Sigmoid colon (tissue), 4 donors: ENCODE measurements at regions not wholly inside any gene's neighbourhood (a gene's known extent, or its start where the extent isn't known, plus 50 kb on each side); places are given as distances from the start of the nearest gene placed in this dataset.

Experiments
- POLR2A ChIP-seq, 2 donors: fragments of 450-650 bp; IDR thresholded peaks; one replicate each; pipeline ENCODE4 v1.6.1; 2016; ENCODE audit warnings: antibody characterized with exemption in 2 of 2, mild to moderate bottlenecking in 2 of 2, moderate library complexity in 2 of 2
- POLR2AphosphoS5 ChIP-seq, 4 donors: sonication (generic); formaldehyde crosslinking; IDR thresholded peaks; one replicate each; pipeline ENCODE4 v1.6.1; 2017; ENCODE audit warnings: antibody characterized with exemption in 4 of 4
- TF ChIP-seq, protein P1 (sequence below), 4 experiments: fragments of 450-650 bp in 3 of 4; fragments of 200-600 bp in 1 of 4; IDR thresholded peaks; one replicate each; pipeline ENCODE4 v1.5.1; 2016 to 2019; ENCODE audit warnings: antibody characterized with exemption in 4 of 4, mild to moderate bottlenecking in 3 of 4, moderate library complexity in 2 of 4

DNA sequence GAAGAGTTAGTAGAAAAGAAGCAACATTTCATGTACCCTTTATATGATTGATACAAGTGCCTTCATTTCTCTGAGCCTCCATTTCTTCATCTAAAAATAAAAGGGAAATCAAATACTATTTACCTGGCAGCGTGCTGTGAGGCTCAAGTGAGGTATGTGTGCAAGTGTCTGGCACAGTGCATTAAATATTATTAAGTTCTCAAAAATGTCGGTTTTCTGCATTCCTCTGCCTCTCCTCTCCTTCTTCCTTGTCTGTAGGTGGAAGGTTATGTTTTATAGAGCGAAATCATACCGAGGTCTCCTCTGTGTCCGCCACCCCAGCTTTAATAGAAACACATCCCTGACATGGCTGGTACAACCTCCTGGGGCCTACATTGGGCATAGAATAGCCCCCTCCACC is 93.0 kb downstream of the FGF18 start:
- TF ChIP-seq, protein P1, sequence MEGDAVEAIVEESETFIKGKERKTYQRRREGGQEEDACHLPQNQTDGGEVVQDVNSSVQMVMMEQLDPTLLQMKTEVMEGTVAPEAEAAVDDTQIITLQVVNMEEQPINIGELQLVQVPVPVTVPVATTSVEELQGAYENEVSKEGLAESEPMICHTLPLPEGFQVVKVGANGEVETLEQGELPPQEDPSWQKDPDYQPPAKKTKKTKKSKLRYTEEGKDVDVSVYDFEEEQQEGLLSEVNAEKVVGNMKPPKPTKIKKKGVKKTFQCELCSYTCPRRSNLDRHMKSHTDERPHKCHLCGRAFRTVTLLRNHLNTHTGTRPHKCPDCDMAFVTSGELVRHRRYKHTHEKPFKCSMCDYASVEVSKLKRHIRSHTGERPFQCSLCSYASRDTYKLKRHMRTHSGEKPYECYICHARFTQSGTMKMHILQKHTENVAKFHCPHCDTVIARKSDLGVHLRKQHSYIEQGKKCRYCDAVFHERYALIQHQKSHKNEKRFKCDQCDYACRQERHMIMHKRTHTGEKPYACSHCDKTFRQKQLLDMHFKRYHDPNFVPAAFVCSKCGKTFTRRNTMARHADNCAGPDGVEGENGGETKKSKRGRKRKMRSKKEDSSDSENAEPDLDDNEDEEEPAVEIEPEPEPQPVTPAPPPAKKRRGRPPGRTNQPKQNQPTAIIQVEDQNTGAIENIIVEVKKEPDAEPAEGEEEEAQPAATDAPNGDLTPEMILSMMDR (IDR thresholded peaks at IDR 0.05): no peak
- TF ChIP-seq POLR2AphosphoS5 (IDR thresholded peaks at IDR 0.05): no peak
- TF ChIP-seq POLR2A (IDR thresholded peaks at IDR 0.05): no peak
